T47D (cell line): ENCODE measurements at regions not wholly inside any gene's neighbourhood (a gene's known extent, or its start where the extent isn't known, plus 50 kb on each side); places are given as distances from the start of the nearest gene placed in this dataset.

Experiments
- DNase-seq, 2 experiments: peaks; one replicate each; pipeline versions ENCODE4 v3.0.0 to v3.0.0-alpha.2; 2011 to 2012; ENCODE audit warnings: low read depth in 1 of 2, low spot score in 1 of 2
- JUND ChIP-seq: IDR thresholded peaks from 2 replicates; pipeline ENCODE4 v1.6.1; 2012; ENCODE audit warnings: low read depth
- in situ Hi-C: cut with HindIII; loops from 2 replicates; pipeline ENCODE4 v1.10.0; 2016; ENCODE audit warnings: low sequenced_read_pairs, low pct_unique_long_range_greater_than_20kb

DNA sequence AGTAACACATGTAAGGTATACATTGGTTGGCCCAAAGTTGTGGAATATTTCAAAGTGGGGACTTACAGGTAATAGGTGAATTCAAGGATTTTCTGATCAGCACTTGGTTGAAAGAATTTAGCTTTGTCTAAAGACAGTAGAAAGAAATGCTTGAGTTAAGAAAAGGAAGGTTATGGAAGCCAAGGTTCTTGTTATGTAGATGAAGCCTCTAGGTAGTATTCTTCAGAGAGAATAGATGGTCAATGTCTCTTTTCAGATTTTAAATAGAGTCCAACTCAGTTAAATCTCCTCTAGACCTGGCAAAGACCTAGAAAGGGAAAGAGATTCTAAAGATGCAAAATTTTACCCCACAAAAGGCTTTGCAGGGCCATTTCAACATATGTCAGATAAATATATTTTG lies 157.4 kb downstream of the ANKRD30B start:
- no peak for DNase-seq
- in situ Hi-C loops, result no loop called here
- TF ChIP-seq JUND, result no peak

DNA sequence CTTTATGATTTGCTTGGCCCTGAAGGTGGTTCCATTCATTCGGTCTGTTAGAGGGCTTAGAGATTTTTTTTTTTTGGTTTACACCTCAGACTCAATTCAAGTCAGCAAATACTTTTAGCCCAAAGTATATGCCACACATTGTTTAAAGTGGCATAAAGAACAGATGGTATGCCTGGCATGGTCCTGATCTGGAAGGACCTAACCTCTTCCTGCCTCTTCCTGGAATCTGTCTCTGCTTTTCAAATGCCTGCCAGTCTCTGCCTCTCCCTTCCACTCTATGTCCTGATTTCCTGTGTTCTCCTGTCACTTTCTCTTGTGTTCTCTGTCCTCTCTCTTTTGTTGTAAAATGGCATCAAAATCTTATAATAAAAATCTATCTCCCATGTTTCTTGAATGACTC lies 158.0 kb downstream of the ANKRD30B start:
- in situ Hi-C loops, result no loop called here
- no peak for DNase-seq
- TF ChIP-seq JUND, result no peak

- no peak for TF ChIP-seq JUND
- in situ Hi-C loops, result no loop called here
- no peak for DNase-seq
Observed at GRCh38 chr18:14907420-14907819, 159.4 kb downstream of the ANKRD30B start.

- no peak for TF ChIP-seq JUND
- no peak for DNase-seq
- in situ Hi-C loops, result no loop called here
Observed at GRCh38 chr18:14908541-14908940, 160.6 kb downstream of the ANKRD30B start.

GRCh38 chr18:14912967-14913366 lies 165.0 kb downstream of the ANKRD30B start:
- in situ Hi-C loops, result no loop called here
- DNase-seq, result no peak
- TF ChIP-seq JUND, result no peak

GRCh38 chr18:14914121-14914520 lies 166.1 kb downstream of the ANKRD30B start:
- DNase-seq, result no peak
- TF ChIP-seq JUND, result no peak
- in situ Hi-C loops, result no loop called here

DNA sequence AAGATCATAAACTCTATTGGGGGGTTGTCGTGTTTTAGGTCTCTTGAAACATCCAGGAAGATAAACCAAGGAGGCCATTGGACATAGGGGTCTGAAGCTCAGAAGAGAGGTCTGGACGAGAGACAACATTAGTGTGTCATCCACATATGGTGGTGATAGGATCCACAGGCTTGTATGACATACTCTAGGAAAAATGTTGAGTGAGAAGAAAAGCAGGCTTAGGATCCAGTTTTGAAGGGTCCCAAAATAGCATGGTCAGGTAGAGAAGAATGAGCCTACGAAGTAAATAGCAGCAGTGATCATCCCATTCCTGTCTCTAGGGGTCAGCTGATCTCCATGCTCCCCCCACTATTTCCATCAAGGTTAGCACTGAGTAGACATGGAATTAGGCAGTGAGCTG lies 166.8 kb downstream of the ANKRD30B start:
- in situ Hi-C loops, result no loop called here
- DNase-seq, result no peak
- no peak for TF ChIP-seq JUND

DNA sequence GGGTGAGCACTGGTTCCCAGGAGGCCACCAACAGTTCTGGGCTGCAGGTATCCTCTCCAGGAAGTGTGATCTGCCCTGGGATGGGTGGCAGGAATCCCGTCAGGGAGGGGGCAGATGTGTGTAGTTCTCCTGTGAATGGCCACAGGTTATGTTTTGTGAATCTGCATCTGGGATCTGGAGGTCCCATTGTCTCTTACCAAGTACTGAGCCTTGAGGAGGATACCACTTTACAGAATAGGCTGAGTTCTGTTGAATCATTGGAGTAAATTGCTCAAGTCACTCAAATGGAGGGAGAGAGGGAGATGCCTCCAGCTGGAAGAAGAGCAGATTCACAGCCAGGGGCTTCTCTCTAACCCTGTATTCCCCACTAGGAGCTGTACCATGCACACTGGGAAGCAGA lies 168.2 kb downstream of the ANKRD30B start:
- TF ChIP-seq JUND, result no peak
- DNase-seq, result no peak
- in situ Hi-C loops, result no loop called here

GRCh38 chr18:14916851-14917250 lies 168.9 kb downstream of the ANKRD30B start:
- DNase-seq, result no peak
- no peak for TF ChIP-seq JUND
- in situ Hi-C loops, result no loop called here

DNA sequence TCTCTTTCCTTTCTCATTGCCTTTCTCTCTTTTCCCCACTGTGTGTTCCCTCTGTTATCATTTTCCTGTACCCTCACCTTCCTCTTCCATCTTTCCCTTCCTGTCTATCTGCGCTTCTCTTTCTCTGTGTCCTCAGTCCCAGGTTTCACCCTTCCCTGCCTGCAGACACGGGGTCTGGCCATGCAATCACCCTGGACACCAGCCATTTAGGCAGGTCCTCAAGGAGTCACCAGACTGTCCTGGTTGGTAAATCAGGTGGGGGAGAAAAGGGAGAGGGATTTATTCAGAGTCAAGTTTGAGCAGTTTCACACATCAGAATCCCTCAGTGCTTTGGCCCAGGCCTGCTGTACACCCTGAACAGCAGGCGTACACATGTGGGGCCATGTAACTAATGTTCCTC lies 169.3 kb downstream of the ANKRD30B start:
- in situ Hi-C loops, result no loop called here
- no peak for DNase-seq
- no peak for TF ChIP-seq JUND

GRCh38 chr18:14919666-14920065 lies 171.7 kb downstream of the ANKRD30B start:
- no peak for TF ChIP-seq JUND
- DNase-seq, result no peak
- in situ Hi-C loops, result no loop called here

- in situ Hi-C loops, result no loop called here
- TF ChIP-seq JUND, result no peak
- no peak for DNase-seq
Observed at GRCh38 chr18:14921031-14921430, 173.1 kb downstream of the ANKRD30B start.

GRCh38 chr18:14921547-14921946 lies 173.6 kb downstream of the ANKRD30B start:
- in situ Hi-C loops, result no loop called here
- TF ChIP-seq JUND, result no peak

DNA sequence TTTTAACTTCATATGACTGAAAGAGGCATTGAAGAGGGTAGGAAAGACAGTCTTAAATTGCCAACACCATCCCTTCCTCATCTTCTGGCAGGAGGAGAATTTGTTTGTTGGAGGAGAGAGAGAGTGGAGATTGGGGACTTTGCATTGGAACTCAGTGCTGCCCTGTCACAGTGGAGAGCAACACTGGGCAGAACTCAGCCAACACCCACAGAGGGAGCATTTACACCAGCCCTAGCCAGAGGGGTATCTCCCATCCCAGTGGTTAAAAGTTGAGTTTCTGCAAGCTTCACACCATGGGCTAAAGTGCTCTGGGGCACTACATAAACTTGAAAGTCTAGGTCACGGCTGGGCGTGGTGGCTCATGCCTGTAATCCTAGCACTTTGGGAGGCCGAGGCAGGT lies 174.1 kb downstream of the ANKRD30B start:
- peak in 1 of 2 experiments; percentile 66 for DNase-seq
- in situ Hi-C loops, result no loop called here
- TF ChIP-seq JUND, result no peak

More at GRCh38 chr18:14921547-14921946, 173.6 kb downstream of the ANKRD30B start:
- peak; percentile 30 to 89 for DNase-seq
